ENCODE measurements at regions not wholly inside any gene's neighbourhood (a gene's known extent, or its start where the extent isn't known, plus 50 kb on each side); places are given as distances from the start of the nearest gene placed in this dataset.

DNA sequence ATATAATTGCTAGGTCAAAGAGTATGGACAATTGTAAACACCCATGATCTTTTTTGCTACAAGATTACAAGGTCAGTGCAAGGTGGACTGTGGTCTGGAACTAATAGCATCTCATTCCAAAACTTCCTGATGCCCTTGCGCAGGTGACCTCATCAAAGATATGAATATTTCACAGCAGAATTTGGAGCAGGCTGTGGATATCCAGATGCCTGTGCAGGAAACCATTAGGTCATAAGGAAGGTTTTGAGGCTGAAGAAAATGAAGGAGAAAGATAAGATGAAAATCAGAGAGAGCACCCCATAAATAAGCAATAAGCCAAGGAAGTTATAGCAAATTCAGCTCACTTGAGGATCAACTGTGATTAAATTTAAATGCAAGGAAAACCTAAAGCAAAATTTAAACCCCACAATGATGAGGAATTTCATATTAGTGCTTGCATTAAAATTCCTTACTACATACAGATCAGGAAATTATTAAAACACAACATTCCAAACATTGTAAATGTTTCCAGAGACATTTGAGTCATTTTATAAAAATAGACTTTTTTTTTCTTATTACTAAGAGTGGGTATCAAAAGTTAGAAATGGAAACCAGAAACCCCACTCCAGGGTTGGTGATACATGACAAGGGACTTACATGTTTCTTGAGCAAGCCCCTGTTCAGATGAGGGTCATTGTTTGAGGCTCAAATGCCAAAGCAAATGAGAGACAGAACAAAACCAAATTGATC lies 100.7 kb upstream of the FAM9C start:
- DNase-seq: no peak

DNA sequence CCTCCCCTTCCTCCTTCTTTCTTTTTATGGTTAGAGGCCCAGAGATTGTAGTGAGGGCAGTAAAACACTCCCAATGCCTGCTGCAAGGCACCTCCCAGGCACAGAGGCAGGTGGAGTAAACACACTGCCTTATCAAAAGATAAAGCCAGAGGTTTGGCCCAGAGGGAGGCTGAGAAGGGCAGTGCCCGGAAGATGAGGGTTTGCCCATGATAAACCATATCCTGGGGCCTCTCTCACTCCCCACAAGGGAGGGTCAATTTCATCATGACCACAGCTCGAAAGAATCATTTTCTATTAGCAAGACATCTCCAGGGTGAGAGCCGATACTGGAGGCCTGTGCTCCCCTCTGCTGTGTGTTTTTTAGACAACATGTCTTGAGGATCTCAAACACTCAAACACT lies 98.5 kb upstream of the FAM9C start:
- DNase-seq: no peak

DNA sequence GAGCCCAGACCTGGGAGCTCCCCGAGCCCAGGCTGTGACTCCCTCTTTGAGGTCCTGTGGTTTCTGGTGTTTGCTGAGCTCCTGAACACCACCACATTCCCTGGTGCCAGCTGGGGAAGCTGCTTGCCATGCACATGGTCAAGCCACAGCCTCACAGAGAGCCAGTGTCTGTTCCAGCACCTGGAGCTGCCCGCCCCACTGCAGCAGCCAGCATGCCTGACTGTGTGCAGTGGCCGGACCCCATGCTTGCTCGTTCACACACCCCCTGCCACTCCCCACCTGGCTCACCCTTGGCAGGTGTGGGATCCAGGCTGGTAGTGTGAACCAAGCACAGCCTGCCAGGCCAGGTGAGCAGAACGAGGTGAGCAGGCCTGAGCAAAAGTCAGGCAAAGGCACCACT lies 95.6 kb upstream of the FAM9C start:
- DNase-seq: no peak

DNA sequence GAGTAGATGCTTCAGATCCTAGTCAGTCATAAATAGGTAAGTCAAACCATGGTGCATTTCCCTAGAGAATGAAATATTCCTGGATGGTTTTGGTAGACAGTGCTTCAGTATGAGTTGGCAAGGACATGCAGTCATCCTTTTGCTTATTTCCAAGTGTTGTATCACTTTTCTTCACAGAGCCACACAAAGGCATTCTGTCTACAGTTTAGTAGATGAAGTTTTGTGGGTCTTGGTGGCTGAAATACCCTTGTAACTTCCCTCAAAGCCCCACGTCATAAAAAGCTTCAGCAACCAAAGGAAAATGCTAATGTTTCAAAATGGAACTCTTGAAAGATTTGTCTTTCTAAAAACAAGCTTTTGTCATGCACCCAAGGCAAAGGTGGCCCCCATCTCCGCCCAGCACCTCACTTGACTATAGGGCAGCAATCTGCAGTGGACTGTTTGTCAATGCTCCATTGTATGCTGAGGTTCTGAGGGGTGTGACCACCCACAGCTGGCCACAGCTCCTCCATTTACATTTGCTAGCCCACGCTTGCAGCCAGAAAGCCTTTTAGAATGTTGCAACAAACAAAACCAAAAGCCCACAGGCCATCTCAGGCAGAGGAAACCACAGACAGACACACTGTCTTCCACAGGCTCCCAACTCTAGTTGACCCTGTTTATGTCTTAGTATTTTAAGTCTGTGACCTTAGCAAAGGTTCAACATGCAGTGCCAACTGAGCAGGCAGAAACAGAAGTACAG lies 87.1 kb upstream of the FAM9C start:
- no peak for DNase-seq

DNA sequence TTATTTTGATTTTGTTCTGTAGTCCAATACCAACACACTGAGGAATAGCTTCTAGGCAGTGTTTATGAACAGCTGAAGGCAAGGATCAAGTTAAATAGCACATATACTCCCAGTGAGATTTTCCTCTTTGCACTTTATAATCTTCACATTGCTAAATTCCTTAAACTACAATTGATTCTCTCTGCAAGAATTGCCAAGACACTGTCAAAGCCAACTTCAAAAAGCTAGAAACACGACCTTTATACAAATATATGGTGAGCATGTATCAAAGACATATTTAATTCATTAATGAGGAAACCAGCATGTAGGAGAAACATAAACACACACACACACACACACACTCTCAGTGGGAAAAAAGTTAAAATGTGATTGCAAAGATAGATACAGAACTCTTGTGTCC lies 86.4 kb upstream of the FAM9C start:
- DNase-seq: no peak

DNA sequence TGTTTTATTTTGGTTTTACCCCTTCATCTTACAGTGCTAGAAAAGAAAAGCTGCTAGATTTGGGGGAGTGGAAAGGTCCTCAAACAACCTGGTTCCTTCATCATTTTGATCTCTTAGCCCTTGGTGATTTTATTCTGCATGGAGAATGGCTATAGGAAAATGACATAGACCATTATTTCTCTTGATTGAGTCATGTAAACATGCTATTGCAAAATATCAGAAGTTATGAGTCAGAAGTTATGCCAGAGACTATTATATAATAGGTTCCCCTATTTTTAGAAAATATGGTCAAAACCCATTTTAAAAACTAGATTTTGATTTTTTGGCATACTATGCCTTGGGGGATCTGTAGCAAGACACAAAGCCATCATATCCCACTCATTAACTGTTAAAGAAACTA lies 83.7 kb upstream of the FAM9C start:
- DNase-seq: no peak

DNA sequence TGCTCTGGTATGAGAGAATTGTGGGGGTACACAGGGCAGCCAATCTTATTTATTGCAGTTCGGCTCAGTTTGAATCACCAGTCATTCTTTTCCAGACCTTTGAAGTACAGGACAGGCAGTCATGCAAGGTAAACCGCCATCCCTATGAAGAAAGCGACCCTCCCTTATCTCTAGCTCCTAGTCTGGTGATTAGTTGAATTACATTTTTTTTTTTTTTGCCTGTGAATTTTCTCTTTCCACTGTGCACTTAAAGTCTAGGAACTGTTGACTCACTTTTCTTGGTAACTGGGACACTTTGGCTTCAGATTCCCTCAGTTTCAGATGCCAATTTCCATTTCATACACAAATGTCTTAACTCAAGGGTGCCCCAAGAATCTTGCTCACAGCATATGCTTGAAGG lies 82.4 kb upstream of the FAM9C start:
- no peak for DNase-seq

DNA sequence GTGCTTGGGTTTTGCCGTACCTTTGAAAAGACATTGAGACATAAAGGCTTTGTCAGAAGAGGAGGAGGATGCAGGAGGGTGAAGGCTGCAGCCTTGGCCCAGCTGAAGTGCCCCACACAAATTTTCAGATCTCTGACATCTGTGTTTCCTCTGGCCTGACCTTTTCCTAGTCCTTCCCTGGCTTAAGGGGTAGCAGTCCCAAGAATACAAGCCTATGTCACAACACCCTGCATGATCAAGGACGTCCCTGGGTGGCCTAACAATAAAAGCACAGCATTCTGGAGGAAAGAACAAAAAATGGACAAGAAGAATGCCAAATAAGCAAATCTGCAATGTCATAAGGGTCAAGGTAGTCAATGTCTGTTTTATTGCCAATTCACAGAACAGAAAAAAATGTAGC lies 80.8 kb upstream of the FAM9C start:
- no peak for DNase-seq

DNA sequence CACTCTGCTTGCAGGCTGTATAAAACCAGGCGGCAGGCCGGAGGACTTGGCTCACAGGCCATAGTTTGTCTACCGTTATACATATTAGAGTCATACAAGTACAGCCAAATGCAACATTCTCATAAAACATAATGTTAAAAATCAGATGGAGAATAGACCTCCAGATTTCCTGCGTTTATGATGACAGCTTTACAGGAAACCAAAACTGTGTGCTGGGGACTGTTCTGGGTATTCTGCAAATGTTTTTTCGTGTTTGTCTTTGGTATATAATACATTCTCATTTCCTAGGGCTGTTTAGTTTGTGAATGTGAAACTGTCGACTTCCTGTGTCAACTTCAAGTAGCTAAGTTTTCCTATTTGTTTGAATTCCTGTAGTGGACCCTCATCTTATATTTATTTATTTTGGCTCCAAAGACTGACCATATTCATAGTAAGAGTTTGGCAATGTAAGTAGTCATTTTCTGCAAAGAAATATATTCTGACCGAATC lies 79.5 kb upstream of the FAM9C start:
- DNase-seq: no peak

DNA sequence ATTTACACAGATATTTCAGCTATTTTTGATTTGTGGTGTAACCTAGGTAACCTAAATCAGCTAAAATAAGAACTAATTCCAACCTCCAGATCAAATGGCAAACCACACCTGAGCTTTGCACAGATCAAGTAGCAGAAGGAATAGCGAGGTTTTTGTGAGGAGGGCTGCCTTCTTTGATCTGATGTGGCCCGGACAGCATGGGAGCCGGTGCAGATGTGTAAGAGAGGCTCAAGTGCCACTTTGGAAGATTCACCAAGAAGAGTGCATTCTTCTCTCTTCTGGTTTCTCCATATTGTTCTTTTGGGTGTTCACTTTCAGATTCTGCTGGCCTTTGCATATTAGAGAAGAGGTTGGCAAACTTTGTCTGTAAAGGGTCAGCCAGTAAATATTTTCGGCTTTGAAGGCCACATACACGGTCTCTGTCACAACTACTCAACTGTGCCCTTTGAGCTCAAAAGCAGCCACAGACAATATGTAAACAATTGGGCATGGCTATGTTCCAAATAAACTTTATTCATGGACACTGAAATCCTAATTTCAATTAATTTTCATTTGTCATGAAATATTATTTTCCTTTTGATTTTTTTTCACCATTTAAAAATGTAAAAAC lies 78.9 kb upstream of the FAM9C start:
- no peak for DNase-seq

DNA sequence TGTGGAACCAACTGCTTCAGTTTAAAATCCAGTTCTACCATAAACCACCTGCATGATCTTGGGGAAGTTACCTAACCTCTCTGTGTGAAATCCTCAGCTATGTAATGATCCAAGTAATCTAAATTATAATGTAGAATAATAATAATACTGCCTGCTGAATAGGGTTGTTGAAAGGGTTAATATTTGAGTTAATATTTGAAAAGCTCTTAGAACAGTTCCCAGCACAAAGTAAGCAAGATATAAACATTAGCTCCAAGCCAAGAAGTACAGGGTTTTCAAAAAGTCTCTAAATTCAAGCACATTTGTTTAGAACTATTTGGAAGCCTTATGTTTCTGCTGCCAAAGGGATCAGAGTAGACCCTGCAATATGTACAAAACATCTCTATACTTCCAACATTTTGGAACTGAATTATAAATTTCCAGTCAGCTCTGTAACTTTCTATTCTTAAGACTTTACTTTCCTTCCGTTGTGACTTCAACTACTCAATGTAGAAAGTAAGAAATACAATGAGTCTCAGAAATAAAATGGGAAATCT lies 76.7 kb upstream of the FAM9C start:
- DNase-seq: no peak

DNA sequence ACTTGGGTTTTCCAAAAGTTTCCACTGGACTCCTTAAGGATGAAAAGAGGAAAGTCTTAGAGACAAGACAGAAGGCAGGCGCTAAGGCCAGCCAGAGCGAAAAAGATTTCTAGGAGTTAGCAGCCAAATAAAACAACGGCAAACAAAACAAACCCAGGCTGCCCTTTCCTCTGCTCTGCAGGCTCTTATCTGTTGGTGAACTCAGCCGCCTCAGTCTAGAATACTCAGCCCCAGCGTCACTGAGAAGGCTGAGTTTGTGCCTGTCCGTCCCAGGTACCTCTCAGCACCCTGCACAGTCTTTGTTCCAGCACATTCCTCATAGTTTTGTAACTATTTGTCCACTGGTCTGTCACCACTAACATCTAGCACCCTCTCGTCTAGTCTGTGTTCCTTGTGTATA lies 75.6 kb upstream of the FAM9C start:
- DNase-seq: no peak

DNA sequence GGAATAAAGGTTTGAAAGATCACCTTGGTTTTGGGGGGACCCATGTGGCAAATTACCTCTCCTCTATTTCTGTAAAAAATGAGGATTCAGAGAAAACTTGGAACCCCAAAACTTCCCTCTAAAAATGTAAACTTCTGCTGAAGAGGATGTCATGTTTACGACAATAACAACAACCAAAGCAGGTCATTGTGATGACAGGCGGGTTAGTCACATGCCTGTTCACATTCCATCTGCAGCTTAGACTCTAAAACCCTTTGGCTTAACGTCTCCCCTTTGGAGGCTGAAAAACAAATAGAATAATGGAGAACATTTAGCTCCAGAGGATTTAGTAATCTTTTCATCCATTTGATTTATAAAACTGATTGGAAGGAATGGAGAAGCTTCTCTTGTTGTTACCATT lies 75.0 kb upstream of the FAM9C start:
- no peak for DNase-seq

DNA sequence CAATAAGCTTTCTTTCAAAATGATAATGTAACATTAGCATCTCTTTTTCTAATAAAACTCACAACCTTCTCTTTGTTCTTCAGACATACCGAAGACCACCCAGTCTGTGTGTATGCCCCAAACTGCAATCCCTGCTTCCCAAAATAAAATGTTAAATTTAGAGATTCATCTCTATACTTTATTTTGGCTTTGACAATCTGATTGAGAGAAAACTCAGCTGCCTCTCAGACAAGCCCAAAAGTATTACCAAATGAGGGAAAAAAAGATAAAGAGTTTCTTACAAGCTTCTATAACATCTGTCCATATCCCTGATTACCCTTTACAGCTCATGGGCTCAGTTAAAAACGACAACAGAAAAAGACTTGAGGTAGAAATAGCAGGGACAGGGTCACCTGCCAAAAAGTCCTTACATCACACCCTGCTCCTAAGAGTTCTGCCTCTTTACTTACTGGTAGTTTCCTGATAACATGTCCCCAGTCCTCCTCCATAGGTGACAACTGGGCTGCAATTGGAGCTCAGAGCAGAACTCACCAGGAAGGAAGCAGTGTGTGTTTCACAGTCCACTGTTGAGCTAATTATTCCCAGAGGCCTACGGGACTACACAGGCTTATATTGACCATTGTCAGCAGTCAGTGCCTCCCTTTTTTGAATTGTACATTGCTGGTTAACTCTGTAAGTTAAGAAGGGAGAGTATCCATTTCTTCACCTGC lies 70.9 kb upstream of the FAM9C start:
- DNase-seq: no peak

DNA sequence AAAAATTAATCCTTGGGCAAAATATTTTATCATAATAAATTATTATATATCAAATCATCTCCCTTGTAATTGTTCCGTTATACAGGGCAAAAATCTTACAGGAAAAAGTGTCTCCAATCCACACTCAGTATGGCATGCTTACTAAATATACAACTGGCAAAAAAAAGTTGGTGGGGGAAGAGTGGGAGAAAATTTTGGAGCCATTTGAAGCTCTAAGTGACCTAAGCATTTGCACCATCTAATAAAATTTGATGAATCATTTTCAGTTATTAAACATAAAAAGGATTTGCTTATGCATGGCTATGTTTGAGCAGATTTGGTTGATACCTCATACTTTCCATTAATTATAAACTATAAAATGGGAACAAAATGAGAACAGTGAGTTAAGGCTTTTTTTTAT lies 68.1 kb upstream of the FAM9C start:
- DNase-seq: no peak

DNA sequence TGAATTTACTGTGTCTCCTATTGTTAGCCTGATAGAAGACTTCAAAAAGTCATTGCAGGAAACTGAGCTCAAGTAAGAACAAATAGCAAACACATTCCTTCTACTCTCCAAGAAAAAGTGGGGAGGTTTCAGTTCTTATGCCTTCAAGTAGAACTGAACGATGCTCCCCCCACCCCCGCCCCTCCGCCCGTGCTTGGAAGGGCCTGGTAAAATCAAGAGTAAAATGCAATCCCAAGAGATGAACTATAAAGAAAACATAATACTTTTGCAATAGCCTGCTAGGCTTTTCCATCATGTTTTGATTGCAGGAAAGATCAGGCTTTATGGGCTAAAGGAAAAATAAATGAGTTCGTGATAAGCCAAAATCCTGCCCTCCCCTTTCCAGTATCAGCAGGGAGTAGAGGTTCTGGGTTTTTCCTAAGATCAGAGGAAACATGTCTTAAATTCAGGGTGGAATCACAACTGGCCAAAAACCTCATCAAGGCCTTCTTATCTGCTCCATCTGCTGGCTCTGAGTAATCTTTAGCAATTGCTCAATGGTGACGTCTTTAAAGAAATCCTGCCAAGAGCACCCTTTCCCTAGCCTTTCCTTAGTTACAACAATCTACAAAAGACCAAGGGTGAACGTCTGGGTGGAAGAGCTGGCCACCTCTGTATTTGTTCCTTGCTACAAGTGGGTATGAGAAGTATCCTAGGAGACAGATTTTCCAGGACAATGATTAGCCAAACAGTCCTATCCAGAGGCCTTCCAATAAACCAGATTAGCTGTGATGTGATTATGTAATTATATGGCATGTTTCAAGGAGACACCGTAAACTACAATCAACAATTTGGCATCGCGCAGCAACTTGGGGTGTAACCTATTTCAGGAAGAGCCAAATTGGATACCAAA lies 66.3 kb upstream of the FAM9C start:
- no peak for DNase-seq

DNA sequence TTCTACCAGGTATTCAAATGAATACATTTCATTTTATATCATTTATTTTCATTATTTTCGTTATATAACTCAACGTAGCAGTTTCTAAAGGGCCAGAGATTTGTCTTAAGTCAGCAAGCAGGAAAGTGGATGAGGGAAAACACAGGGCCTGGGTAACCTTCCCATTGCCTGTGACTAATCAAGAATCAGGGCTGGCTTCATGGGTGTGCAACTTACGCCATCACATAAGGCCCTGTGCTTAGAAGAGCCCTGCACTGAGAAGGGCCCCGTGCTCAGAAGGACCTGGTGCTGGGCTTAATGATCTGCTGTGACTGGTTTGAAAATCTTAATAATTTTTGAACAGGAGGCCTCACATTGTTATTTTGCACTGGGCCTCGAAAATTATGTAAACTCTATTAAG lies 65.4 kb upstream of the FAM9C start:
- DNase-seq: no peak

DNA sequence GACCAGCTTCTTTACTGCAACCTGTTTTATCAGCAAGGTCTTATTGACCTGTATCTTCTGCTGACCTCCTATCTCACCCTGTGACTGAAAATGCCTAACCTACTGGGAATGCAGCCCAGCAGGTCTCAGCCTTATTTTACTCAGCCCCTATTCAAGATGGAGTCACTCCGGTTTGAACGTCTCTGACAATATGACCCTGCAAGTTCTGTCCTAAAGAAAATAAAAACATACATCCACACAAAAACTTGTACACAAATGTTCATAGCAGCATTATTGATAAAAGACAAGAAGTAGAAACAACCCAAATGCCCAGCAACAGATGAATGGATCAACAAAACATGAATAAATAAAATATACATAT lies 59.5 kb upstream of the FAM9C start:
- DNase-seq: no peak

DNA sequence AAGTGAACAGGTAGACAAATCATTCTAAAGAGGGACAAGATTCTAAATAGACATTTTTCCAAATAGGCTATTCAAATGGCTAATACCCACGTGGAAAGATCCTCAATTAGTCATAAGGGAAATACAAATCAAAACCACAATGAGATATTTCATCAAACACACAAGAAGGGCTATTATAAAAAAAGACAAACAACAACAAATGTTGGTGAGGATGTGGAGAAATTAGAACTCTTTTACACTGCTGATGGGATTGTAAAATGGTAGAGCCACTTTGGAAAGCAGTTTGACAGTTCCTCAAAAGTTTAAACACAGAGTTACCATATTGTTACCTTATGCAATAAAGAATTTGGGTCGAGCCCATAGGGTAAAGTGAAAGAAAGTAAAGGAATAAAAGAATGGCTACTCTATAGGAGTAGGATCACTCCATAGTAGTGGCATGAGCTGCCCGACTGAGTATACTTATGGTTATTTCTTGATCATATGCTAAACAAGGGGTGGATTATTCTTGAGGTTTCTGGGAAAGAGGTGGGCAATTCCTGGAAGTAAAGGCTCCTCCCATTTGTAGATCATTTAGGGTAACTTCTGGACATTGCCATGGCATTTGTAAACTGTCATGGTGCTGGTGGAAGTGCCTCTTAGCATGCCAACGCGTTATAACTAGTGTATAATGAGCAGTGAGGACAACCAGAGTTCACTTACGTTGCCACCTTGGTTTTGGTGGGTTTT lies 58.9 kb upstream of the FAM9C start:
- DNase-seq: no peak

DNA sequence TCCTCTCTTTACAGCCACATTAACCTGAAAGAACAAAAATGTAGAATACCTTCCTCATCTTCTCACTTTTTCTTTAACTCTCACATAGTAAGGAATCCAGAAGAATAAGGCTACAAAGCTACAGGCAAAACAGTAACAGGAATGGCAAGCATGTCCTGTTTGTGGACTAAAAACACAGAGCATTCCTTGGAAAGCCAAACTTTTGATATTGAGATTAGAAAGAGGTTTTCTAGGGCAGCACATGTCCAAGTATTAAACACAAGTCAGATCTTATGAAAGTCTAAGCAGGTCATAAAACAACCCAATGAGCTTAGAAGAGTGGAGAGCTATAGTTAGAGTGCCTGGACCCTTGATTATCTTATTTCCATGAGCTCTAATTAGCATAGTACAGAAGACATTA lies 58.2 kb upstream of the FAM9C start:
- no peak for DNase-seq

DNA sequence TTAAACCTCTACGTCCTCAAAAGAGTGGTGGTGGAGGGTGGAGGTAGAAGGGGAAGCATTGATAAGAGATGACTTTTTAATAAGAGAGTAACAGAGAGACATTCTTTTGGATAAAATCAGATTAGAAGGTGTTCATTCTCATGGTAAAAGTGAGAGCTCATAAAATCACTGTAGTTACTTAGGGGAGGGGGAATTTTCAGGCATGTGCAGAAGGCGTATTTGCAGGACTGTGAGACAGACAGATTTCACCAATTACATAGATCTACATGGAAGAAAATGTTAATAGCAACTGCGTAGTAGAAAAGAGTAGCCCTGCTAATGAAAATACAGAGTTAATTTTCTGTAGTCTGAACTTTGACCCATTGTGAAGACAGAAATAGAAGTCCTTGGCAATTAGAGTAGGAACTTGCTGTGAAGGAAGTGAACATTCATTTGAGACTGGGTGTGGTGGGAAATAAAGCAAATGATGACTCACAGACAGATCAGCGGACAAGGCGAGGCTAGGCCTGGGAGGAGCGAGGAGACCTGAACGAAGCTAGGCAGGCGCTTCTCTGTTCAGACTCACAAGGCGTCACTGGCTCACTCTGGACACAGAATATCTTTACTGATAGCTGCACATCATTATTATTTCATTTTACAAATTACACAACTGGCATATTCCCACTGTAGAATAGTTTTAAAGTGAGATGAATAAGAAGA lies 57.2 kb upstream of the FAM9C start:
- DNase-seq: peak; percentile 46

Measured in activated T-cell treated with anti-CD3 and anti-CD28 coated beads, Interleukin-2, amount 50 U/mL, for 1 hour (primary cell).